GM18907 (cell line): ENCODE measurements at regions not wholly inside any gene's neighbourhood (a gene's known extent, or its start where the extent isn't known, plus 50 kb on each side); places are given as distances from the start of the nearest gene placed in this dataset.
"Not testable (repeated sequence)": the region's sequence is repeated elsewhere in the genome, so short reads cannot be mapped to it uniquely, and the experiment has no call there.

ENCODE experiments used
- ATAC-seq: cut with Tn5 transposase; IDR thresholded peaks from one replicate; pipeline ENCODE4 v1.9.1; 2021; ENCODE audit warnings: mild to moderate bottlenecking, moderate library complexity; ENCODE audit not compliant: unreplicated experiment

GRCh38 chr2:184297085-184297484, 301.2 kb upstream of the ZNF804A start:
- ATAC-seq = no peak

GRCh38 chr2:184302506-184302905, 295.8 kb upstream of the ZNF804A start:
- ATAC-seq = no peak

- ATAC-seq = no peak
These were observed 294.3 kb upstream of the ZNF804A start for GRCh38 chr2:184304006-184304405.

- no peak for ATAC-seq
These were observed 293.2 kb upstream of the ZNF804A start for GRCh38 chr2:184305105-184305504.

- ATAC-seq = no peak
These were observed 289.6 kb upstream of the ZNF804A start for GRCh38 chr2:184308706-184309105.

- ATAC-seq = no peak
These were observed 285.4 kb upstream of the ZNF804A start for GRCh38 chr2:184312970-184313369.

GRCh38 chr2:184314829-184315228, 283.5 kb upstream of the ZNF804A start:
- ATAC-seq = no peak

- ATAC-seq = no peak
These were observed 281.4 kb upstream of the ZNF804A start for GRCh38 chr2:184316921-184317320.

GRCh38 chr2:184322615-184323014, 275.7 kb upstream of the ZNF804A start:
- ATAC-seq = no peak

- ATAC-seq = no peak
These were observed 272.3 kb upstream of the ZNF804A start for GRCh38 chr2:184326066-184326465.

GRCh38 chr2:184327805-184328204, 270.5 kb upstream of the ZNF804A start:
- not testable (repeated sequence) for ATAC-seq

GRCh38 chr2:184330561-184330960, 267.8 kb upstream of the ZNF804A start:
- ATAC-seq = not testable (repeated sequence)

- no peak for ATAC-seq
These were observed 261.6 kb upstream of the ZNF804A start for GRCh38 chr2:184336688-184337087.

- ATAC-seq = no peak
These were observed 259.6 kb upstream of the ZNF804A start for GRCh38 chr2:184338771-184339170.

- no peak for ATAC-seq
These were observed 258.4 kb upstream of the ZNF804A start for GRCh38 chr2:184339966-184340365.

GRCh38 chr2:184346338-184346862, 251.9 kb upstream of the ZNF804A start:
- ATAC-seq = no peak

- no peak for ATAC-seq
These were observed 247.2 kb upstream of the ZNF804A start for GRCh38 chr2:184351126-184351525.

- peak; percentile 60 for ATAC-seq
These were observed 241.3 kb upstream of the ZNF804A start for GRCh38 chr2:184357033-184357432.

- no peak for ATAC-seq
These were observed 238.9 kb upstream of the ZNF804A start for GRCh38 chr2:184359379-184359778.

GRCh38 chr2:184363213-184363612, 235.1 kb upstream of the ZNF804A start:
- ATAC-seq = no peak

GRCh38 chr2:184367211-184367610, 231.1 kb upstream of the ZNF804A start:
- ATAC-seq = no peak

GRCh38 chr2:184369307-184369706, 229.0 kb upstream of the ZNF804A start:
- no peak for ATAC-seq

GRCh38 chr2:184370954-184371353, 227.4 kb upstream of the ZNF804A start:
- ATAC-seq = no peak
